GM12878 (cell line): ENCODE measurements at regions not wholly inside any gene's neighbourhood (a gene's known extent, or its start where the extent isn't known, plus 50 kb on each side); places are given as distances from the start of the nearest gene placed in this dataset.

Experiments
- ATAC-seq: fragments of 200-7000 bp; cut with Tn5 transposase; 3 replicates; pipeline ENCODE4 v1.9.1; 2020; ENCODE audit warnings: mild to moderate bottlenecking, moderate library complexity
- BruUV-seq: library from RNA; stranded (reverse); fragments of 400-500 nt; replicated peaks from 2 replicates; lab custom pipeline; 2021; lab: Mats Ljungman, UMichigan
- CTCF ChIA-PET: fragments of 300-600 bp; sonication (Branson Sonifier 250); formaldehyde crosslinking; extraction: SDS; loops from one replicate; lab custom pipeline; 2021; ENCODE audit warnings: inconsistent platforms; lab: Yijun Ruan, JAX
- POLR2A ChIA-PET: fragments of 350-600 bp; formaldehyde crosslinking; extraction: SDS; loops from one replicate; lab custom pipeline; 2021; ENCODE audit warnings: inconsistent platforms; lab: Charles Lee
- RAD21 ChIA-PET: fragments of 300-600 bp; sonication (Branson Sonifier 250); formaldehyde crosslinking; loops from one replicate; lab custom pipeline; 2023; ENCODE audit warnings: antibody characterized with exemption; ENCODE audit not compliant: unreplicated experiment; lab: Charles Lee
- SMC1A ChIA-PET: fragments of 300-600 bp; sonication (Branson Sonifier 250); formaldehyde crosslinking; loops from one replicate; lab custom pipeline; 2023; ENCODE audit not compliant: unreplicated experiment, uncharacterized antibody; lab: Charles Lee
- DNase-seq: peaks from one replicate; pipeline ENCODE4 v3.0.0-alpha.2; 2011; ENCODE audit warnings: low read depth, low spot score
- FAIRE-seq: peaks from 3 replicates; lab custom pipeline; 2011; peaks lifted over from hg19 to GRCh38; lab: Jason Lieb, UNC
- H2AFZ ChIP-seq: 2 replicates; pipeline ENCODE4 v1.6.0; 2011; ENCODE audit warnings: low read depth, low read length, control low read depth; ENCODE audit not compliant: control insufficient read depth
- H3K27ac ChIP-seq: 2 replicates; pipeline ENCODE4 v1.5.1; 2011; ENCODE audit warnings: control low read depth; ENCODE audit not compliant: control insufficient read depth, insufficient read depth
- H3K27me3 ChIP-seq, 2 experiments: replicated peaks in 1 of 2; 2 replicates each; pipeline versions ENCODE4 v1.6.0 to v1.6.1; 2011; ENCODE audit warnings: low read length in 1 of 2; ENCODE audit not compliant: control insufficient read depth in 2 of 2, insufficient read depth in 2 of 2
- H3K36me3 ChIP-seq, 2 experiments: 2 replicates each; pipeline ENCODE4 v1.5.1; 2011; ENCODE audit warnings: low read length in 1 of 2; ENCODE audit not compliant: control insufficient read depth in 2 of 2, insufficient read depth in 2 of 2
- H3K4me1 ChIP-seq: 2 replicates; pipeline ENCODE4 v1.6.1; 2011; ENCODE audit warnings: mild to moderate bottlenecking, low read length, moderate library complexity, mixed read lengths; ENCODE audit not compliant: control insufficient read depth, insufficient read depth
- H3K4me2 ChIP-seq: 2 replicates; pipeline ENCODE4 v1.6.0; 2011; ENCODE audit warnings: control low read depth; ENCODE audit not compliant: control insufficient read depth, insufficient read depth
- H3K4me3 ChIP-seq: fragments of 200-600 bp; sonication (generic); 2 replicates; pipeline ENCODE4 v1.5.1; 2016
- H3K79me2 ChIP-seq: 2 replicates; pipeline ENCODE4 v1.6.0; 2011; ENCODE audit warnings: low read length; ENCODE audit not compliant: control insufficient read depth, insufficient read depth
- H3K9ac ChIP-seq: 2 replicates; pipeline ENCODE4 v1.8.0; 2011; ENCODE audit warnings: low read length, control low read depth, mixed read lengths; ENCODE audit not compliant: control insufficient read depth, insufficient read depth
- H3K9me3 ChIP-seq: replicated peaks from 3 replicates; pipeline ENCODE4 v1.5.1; 2011; ENCODE audit warnings: mild to moderate bottlenecking, low read length; ENCODE audit not compliant: control insufficient read depth, insufficient read depth
- H4K20me1 ChIP-seq: 2 replicates; pipeline ENCODE4 v1.6.0; 2011; ENCODE audit not compliant: control insufficient read depth, insufficient read depth
- ATF7 ChIP-seq: fragments of 450-650 bp; IDR thresholded peaks from 2 replicates; pipeline ENCODE4 v1.6.1; 2016; ENCODE audit warnings: low read depth, mild to moderate bottlenecking
- EGR1 ChIP-seq, 2 experiments: IDR thresholded peaks; 1 replicate in 1 of 2; 2 replicates in 1 of 2; pipeline ENCODE4 v1.6.1; 2011 to 2012; ENCODE audit warnings: low read depth in 2 of 2, low read length in 2 of 2, borderline replicate concordance in 1 of 2, mild to moderate bottlenecking in 1 of 2, moderate library complexity in 1 of 2
- ESRRA ChIP-seq: IDR thresholded peaks from 2 replicates; pipeline ENCODE4 v1.6.1; 2012; ENCODE audit warnings: mild to moderate bottlenecking, low read length, improper control_type of control experiment
- FOXM1 ChIP-seq: IDR thresholded peaks from 2 replicates; pipeline ENCODE4 v1.6.1; 2012; ENCODE audit warnings: low read depth, mild to moderate bottlenecking, inconsistent platforms, low read length, moderate library complexity
- MTA2 ChIP-seq: fragments of 450-650 bp; IDR thresholded peaks from 2 replicates; pipeline ENCODE4 v1.6.1; 2016; ENCODE audit warnings: low read depth, mild to moderate bottlenecking, moderate library complexity
- POLR2A ChIP-seq: IDR thresholded peaks from 2 replicates; pipeline ENCODE4 v1.6.1; 2011; ENCODE audit warnings: low read depth, mild to moderate bottlenecking, low read length
- POLR2AphosphoS2 ChIP-seq: IDR thresholded peaks from 2 replicates; pipeline ENCODE4 v1.6.1; 2011; ENCODE audit warnings: low read depth, mild to moderate bottlenecking, low read length, improper control_type of control experiment, moderate library complexity
- RBBP5 ChIP-seq: fragments of 200-600 bp; sonication (generic); conservative IDR thresholded peaks from 2 replicates; pipeline ENCODE4 v1.6.1; 2016
- SUZ12 ChIP-seq: fragments of 200-600 bp; sonication (generic); IDR thresholded peaks from one replicate; pipeline ENCODE4 v1.6.1; 2018; ENCODE audit warnings: antibody characterized with exemption, mild to moderate bottlenecking; ENCODE audit not compliant: unreplicated experiment
- TARDBP ChIP-seq: IDR thresholded peaks from 2 replicates; pipeline ENCODE4 v1.6.1; 2016; ENCODE audit warnings: borderline replicate concordance
- YY1 ChIP-seq: IDR thresholded peaks from 2 replicates; pipeline ENCODE4 v1.6.1; 2011; ENCODE audit warnings: low read depth, mild to moderate bottlenecking, low read length
- WGBS: methylation state at CpG from one replicate; pipeline ENCODE4 v1.1.6; 2016; ENCODE audit warnings: low lambda C conversion rate; ENCODE audit not compliant: insufficient replicate concordance, insufficient coverage; ENCODE audit errors: missing lambda C conversion rate; 5-methylcytosine and 5-hydroxymethylcytosine counted together
- in situ Hi-C: fragments of 300-500 bp; cut with MboI; formaldehyde crosslinking; loops from 9 replicates; pipeline ENCODE4 v1.14.3; 2018; ENCODE audit warnings: mixed read lengths
- intact Hi-C: fragments of 100-400 bp; cut with micrococcal nuclease; formaldehyde crosslinking; loops from one replicate; pipeline ENCODE4 v1.14.2; 2022; ENCODE audit not compliant: unreplicated experiment
- TF ChIP-seq, protein P1 (sequence below): IDR thresholded peaks from 2 replicates; pipeline ENCODE4 v1.6.1; 2012; ENCODE audit warnings: low read depth, low read length, improper control_type of control experiment
- TF ChIP-seq, protein P2 (sequence below): fragments of 450-650 bp; IDR thresholded peaks from 2 replicates; pipeline ENCODE4 v1.6.1; 2017; ENCODE audit warnings: mild to moderate bottlenecking
- TF ChIP-seq, protein P3 (sequence below): fragments of 450-650 bp; IDR thresholded peaks from 2 replicates; pipeline ENCODE4 v1.6.1; 2017; ENCODE audit warnings: borderline replicate concordance
- TF ChIP-seq, protein P4 (sequence below): fragments of 450-650 bp; formaldehyde crosslinking; IDR thresholded peaks from 2 replicates; pipeline ENCODE4 v1.4.0; 2022; ENCODE audit warnings: mild to moderate bottlenecking, moderate library complexity
- TF ChIP-seq, protein P5 (sequence below): fragments of 450-650 bp; IDR thresholded peaks from 2 replicates; pipeline ENCODE4 v1.6.1; 2017; ENCODE audit warnings: mild to moderate bottlenecking, moderate library complexity

DNA sequence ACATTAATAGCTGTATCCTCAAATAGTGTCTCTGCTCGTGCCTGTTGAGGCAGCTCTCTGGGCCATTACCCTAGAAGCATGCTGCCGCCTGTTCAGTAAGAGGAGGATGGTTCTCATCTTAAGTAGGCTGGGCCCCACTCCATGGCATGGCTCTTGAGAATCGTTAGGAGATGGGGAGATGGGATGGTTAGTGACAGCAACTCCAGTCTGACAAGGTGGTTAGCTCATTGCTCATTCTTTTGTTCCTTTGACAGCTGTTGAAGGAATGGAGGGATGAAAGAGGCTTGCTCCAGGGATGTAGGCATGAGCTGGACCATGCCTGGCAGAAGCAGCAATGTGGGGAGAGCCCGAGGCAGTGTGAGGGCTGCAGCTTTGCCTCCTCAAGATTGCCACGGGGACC, 68.2 kb downstream of the MAP10 start:
- CTCF ChIA-PET = no interaction called here
- no peak for FAIRE-seq

More for the DNA sequence above, 68.2 kb downstream of the MAP10 start:
- intact Hi-C loops (no loop called here), in situ Hi-C loops (no loop called here)
- no peak for DNase-seq
- Histone ChIP-seq H3K9me3 (no peaks in the 10 kb centered on the region), H3K27me3 (no peaks in the 10 kb centered on the region), H3K4me1 (no peaks in the 10 kb centered on the region), H3K4me2 (no peak overlapping the region), H4K20me1 (no peaks in the 10 kb centered on the region), H3K4me3 (no peak overlapping the region), H3K27ac (no peak overlapping the region), H3K36me3 (no peaks in the 10 kb centered on the region), H3K9ac (no peak overlapping the region), H2AFZ (no peak overlapping the region), H3K79me2 (no peaks in the 10 kb centered on the region)
- SMC1A ChIA-PET = no interaction called here
- no peak for TF ChIP-seq POLR2A
- TF ChIP-seq, protein P1, sequence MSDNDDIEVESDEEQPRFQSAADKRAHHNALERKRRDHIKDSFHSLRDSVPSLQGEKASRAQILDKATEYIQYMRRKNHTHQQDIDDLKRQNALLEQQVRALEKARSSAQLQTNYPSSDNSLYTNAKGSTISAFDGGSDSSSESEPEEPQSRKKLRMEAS = no peak
- TF ChIP-seq, protein P2, sequence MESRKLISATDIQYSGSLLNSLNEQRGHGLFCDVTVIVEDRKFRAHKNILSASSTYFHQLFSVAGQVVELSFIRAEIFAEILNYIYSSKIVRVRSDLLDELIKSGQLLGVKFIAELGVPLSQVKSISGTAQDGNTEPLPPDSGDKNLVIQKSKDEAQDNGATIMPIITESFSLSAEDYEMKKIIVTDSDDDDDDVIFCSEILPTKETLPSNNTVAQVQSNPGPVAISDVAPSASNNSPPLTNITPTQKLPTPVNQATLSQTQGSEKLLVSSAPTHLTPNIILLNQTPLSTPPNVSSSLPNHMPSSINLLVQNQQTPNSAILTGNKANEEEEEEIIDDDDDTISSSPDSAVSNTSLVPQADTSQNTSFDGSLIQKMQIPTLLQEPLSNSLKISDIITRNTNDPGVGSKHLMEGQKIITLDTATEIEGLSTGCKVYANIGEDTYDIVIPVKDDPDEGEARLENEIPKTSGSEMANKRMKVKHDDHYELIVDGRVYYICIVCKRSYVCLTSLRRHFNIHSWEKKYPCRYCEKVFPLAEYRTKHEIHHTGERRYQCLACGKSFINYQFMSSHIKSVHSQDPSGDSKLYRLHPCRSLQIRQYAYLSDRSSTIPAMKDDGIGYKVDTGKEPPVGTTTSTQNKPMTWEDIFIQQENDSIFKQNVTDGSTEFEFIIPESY = no peak
- no peak for TF ChIP-seq TARDBP
- TF ChIP-seq MTA2 = no peak
- TF ChIP-seq EGR1 (IDR thresholded peaks at IDR 0.05; ENCODE audit: borderline replicate concordance in 1 of 2, low read depth in 2 of 2, low read length in 2 of 2) = no peak
- TF ChIP-seq POLR2AphosphoS2 = no peak
- TF ChIP-seq RBBP5 = no peak
- TF ChIP-seq, protein P3, sequence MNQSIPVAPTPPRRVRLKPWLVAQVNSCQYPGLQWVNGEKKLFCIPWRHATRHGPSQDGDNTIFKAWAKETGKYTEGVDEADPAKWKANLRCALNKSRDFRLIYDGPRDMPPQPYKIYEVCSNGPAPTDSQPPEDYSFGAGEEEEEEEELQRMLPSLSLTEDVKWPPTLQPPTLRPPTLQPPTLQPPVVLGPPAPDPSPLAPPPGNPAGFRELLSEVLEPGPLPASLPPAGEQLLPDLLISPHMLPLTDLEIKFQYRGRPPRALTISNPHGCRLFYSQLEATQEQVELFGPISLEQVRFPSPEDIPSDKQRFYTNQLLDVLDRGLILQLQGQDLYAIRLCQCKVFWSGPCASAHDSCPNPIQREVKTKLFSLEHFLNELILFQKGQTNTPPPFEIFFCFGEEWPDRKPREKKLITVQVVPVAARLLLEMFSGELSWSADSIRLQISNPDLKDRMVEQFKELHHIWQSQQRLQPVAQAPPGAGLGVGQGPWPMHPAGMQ = no peak
- TF ChIP-seq YY1 = no peak
- TF ChIP-seq, protein P4, sequence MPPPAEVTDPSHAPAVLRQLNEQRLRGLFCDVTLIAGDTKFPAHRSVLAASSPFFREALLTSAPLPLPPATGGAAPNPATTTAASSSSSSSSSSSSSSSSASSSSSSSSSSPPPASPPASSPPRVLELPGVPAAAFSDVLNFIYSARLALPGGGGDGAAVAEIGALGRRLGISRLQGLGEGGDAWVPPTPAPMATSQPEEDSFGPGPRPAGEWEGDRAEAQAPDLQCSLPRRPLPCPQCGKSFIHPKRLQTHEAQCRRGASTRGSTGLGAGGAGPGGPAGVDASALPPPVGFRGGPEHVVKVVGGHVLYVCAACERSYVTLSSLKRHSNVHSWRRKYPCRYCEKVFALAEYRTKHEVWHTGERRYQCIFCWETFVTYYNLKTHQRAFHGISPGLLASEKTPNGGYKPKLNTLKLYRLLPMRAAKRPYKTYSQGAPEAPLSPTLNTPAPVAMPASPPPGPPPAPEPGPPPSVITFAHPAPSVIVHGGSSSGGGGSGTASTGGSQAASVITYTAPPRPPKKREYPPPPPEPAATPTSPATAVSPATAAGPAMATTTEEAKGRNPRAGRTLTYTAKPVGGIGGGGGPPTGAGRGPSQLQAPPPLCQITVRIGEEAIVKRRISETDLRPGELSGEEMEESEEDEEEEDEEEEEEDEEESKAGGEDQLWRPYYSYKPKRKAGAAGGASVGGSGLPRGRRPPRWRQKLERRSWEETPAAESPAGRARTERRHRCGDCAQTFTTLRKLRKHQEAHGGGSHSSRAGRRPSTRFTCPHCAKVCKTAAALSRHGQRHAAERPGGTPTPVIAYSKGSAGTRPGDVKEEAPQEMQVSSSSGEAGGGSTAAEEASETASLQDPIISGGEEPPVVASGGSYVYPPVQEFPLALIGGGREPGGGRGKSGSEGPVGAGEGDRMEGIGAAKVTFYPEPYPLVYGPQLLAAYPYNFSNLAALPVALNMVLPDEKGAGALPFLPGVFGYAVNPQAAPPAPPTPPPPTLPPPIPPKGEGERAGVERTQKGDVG (CRISPR knock-in tag) = no peak
- TF ChIP-seq ESRRA = no peak
- TF ChIP-seq, protein P5, sequence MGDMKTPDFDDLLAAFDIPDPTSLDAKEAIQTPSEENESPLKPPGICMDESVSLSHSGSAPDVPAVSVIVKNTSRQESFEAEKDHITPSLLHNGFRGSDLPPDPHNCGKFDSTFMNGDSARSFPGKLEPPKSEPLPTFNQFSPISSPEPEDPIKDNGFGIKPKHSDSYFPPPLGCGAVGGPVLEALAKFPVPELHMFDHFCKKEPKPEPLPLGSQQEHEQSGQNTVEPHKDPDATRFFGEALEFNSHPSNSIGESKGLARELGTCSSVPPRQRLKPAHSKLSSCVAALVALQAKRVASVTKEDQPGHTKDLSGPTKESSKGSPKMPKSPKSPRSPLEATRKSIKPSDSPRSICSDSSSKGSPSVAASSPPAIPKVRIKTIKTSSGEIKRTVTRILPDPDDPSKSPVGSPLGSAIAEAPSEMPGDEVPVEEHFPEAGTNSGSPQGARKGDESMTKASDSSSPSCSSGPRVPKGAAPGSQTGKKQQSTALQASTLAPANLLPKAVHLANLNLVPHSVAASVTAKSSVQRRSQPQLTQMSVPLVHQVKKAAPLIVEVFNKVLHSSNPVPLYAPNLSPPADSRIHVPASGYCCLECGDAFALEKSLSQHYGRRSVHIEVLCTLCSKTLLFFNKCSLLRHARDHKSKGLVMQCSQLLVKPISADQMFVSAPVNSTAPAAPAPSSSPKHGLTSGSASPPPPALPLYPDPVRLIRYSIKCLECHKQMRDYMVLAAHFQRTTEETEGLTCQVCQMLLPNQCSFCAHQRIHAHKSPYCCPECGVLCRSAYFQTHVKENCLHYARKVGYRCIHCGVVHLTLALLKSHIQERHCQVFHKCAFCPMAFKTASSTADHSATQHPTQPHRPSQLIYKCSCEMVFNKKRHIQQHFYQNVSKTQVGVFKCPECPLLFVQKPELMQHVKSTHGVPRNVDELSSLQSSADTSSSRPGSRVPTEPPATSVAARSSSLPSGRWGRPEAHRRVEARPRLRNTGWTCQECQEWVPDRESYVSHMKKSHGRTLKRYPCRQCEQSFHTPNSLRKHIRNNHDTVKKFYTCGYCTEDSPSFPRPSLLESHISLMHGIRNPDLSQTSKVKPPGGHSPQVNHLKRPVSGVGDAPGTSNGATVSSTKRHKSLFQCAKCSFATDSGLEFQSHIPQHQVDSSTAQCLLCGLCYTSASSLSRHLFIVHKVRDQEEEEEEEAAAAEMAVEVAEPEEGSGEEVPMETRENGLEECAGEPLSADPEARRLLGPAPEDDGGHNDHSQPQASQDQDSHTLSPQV = no peak
- TF ChIP-seq FOXM1 = no peak
- TF ChIP-seq ATF7 = no peak
- TF ChIP-seq SUZ12 = no peak
- BruUV-seq = no TSS peak
- ATAC-seq = no peak
- WGBS = 3% methylated on average over 5 of the region's 5 CpGs
- POLR2A ChIA-PET = no interaction called here
- RAD21 ChIA-PET = no interaction called here
